CD14-positive monocyte (primary cell): ENCODE measurements at regions not wholly inside any gene's neighbourhood (a gene's known extent, or its start where the extent isn't known, plus 50 kb on each side); places are given as distances from the start of the nearest gene placed in this dataset.

Experiments
- DNase-seq, 3 donors: peaks; one replicate each; pipeline ENCODE4 v3.0.0-alpha.2; 2011 to 2022
- H2AFZ ChIP-seq: 2 replicates; pipeline ENCODE4 v1.6.0; 2012; ENCODE audit warnings: mild to moderate bottlenecking, low read depth, low read length, inconsistent platforms; ENCODE audit not compliant: insufficient read depth, poor library complexity, severe bottlenecking
- H3K27ac ChIP-seq, 2 donors: 1 replicate in 1 of 2; 2 replicates in 1 of 2; pipeline ENCODE4 v1.5.1; 2012 to 2013; ENCODE audit warnings: low read length in 2 of 2, control low read depth in 1 of 2, inconsistent platforms in 1 of 2, low read depth in 1 of 2, mild to moderate bottlenecking in 1 of 2
- H3K27me3 ChIP-seq, 2 donors: one replicate each; pipeline versions ENCODE4 v1.6.0 to v1.6.1; 2011 to 2013; ENCODE audit warnings: low read length in 2 of 2; ENCODE audit not compliant: control insufficient read depth in 2 of 2, insufficient read depth in 2 of 2
- H3K36me3 ChIP-seq, 2 donors: replicated peaks in 1 of 2; 1 replicate in 1 of 2; 2 replicates in 1 of 2; pipeline versions ENCODE4 v1.5.1 to v1.6.1; 2012 to 2013; ENCODE audit warnings: low read length in 2 of 2, control low read depth in 1 of 2, inconsistent platforms in 1 of 2, mild to moderate bottlenecking in 1 of 2; ENCODE audit not compliant: insufficient read depth in 2 of 2, control insufficient read depth in 1 of 2
- H3K4me1 ChIP-seq, 2 donors: 1 replicate in 1 of 2; 2 replicates in 1 of 2; pipeline versions ENCODE4 v1.5.1 to v1.6.1; 2012 to 2013; ENCODE audit warnings: low read length in 2 of 2, control low read depth in 1 of 2, inconsistent platforms in 1 of 2, mild to moderate bottlenecking in 1 of 2, moderate library complexity in 1 of 2; ENCODE audit not compliant: insufficient read depth in 2 of 2, control insufficient read depth in 1 of 2
- H3K4me2 ChIP-seq: replicated peaks from 2 replicates; pipeline ENCODE3; 2012; ENCODE audit warnings: low read length, moderate library complexity, mild to moderate bottlenecking; ENCODE audit not compliant: poor library complexity, severe bottlenecking; ENCODE audit errors: extremely low read depth
- H3K4me3 ChIP-seq, 3 experiments: fragments of 200-600 bp in 1 of 3; sonication (generic) in 1 of 3; replicated peaks in 1 of 3; 1 replicate in 2 of 3; 2 replicates in 1 of 3; pipeline ENCODE4 v1.5.1; 2011 to 2013; ENCODE audit warnings: low read length in 3 of 3, mild to moderate bottlenecking in 3 of 3, control low read depth in 2 of 3, low read depth in 2 of 3, inconsistent platforms in 1 of 3, moderate library complexity in 1 of 3
- H3K79me2 ChIP-seq: 2 replicates; pipeline ENCODE4 v1.6.0; 2012; ENCODE audit warnings: mild to moderate bottlenecking, control low read depth, inconsistent platforms, low read length, moderate library complexity; ENCODE audit not compliant: insufficient read depth
- H3K9ac ChIP-seq: 2 replicates; pipeline ENCODE4 v1.6.0; 2017; ENCODE audit warnings: low read length, mild to moderate bottlenecking; ENCODE audit not compliant: insufficient read depth, poor library complexity, severe bottlenecking
- H3K9me3 ChIP-seq, 2 donors: replicated peaks in 1 of 2; 1 replicate in 1 of 2; 2 replicates in 1 of 2; pipeline versions ENCODE4 v1.5.1 to v1.6.1; 2012 to 2013; ENCODE audit warnings: low read length in 2 of 2, control low read depth in 1 of 2; ENCODE audit not compliant: control insufficient read depth in 1 of 2, insufficient read depth in 1 of 2
- H4K20me1 ChIP-seq: 2 replicates; pipeline ENCODE4 v1.6.0; 2012; ENCODE audit warnings: mild to moderate bottlenecking, low read length, control low read depth, moderate library complexity; ENCODE audit not compliant: insufficient read depth
- H3K27ac Mint-ChIP-seq, 7 donors: one replicate each; pipeline ENCODE4 v1.8.0; 2020; ENCODE audit warnings: mild to moderate bottlenecking in 7 of 7, mixed read lengths in 7 of 7, moderate library complexity in 6 of 7, inconsistent platforms in 2 of 7
- H3K27me3 Mint-ChIP-seq, 3 donors: one replicate each; pipeline ENCODE4 v1.8.0; 2021 to 2022; ENCODE audit warnings: low read depth in 3 of 3, mild to moderate bottlenecking in 3 of 3, mixed read lengths in 3 of 3, moderate library complexity in 3 of 3, inconsistent platforms in 1 of 3
- H3K36me3 Mint-ChIP-seq, 2 donors: one replicate each; pipeline ENCODE4 v1.8.0; 2020; ENCODE audit warnings: mixed read lengths in 2 of 2, inconsistent platforms in 1 of 2, mild to moderate bottlenecking in 1 of 2
- H3K4me1 Mint-ChIP-seq: one replicate; pipeline ENCODE4 v1.8.0; 2020; ENCODE audit warnings: mild to moderate bottlenecking, mixed read lengths
- H3K4me3 Mint-ChIP-seq, 2 donors: one replicate each; pipeline ENCODE4 v1.8.0; 2020; ENCODE audit warnings: mild to moderate bottlenecking in 2 of 2, mixed read lengths in 2 of 2, moderate library complexity in 1 of 2
- H3K9me3 Mint-ChIP-seq, 7 donors: one replicate each; pipeline ENCODE4 v1.8.0; 2020 to 2022; ENCODE audit warnings: mixed read lengths in 7 of 7, mild to moderate bottlenecking in 6 of 7, moderate library complexity in 6 of 7, inconsistent platforms in 2 of 7
- WGBS: methylation state at CpG from one replicate; pipeline ENCODE4 v1.1.5; 2013; ENCODE audit warnings: missing lambda C conversion rate; ENCODE audit not compliant: insufficient coverage; 5-methylcytosine and 5-hydroxymethylcytosine counted together
- intact Hi-C, 2 donors: fragments of 100-400 bp; cut with micrococcal nuclease; formaldehyde crosslinking; loops; one replicate each; pipeline versions ENCODE4 v1.15.0 to v1.15.1; 2023
- TF ChIP-seq, protein P1 (sequence below): fragments of 200-600 bp; IDR thresholded peaks from one replicate; pipeline ENCODE4 v1.8.0; 2022; ENCODE audit warnings: antibody characterized with exemption, mild to moderate bottlenecking

DNA sequence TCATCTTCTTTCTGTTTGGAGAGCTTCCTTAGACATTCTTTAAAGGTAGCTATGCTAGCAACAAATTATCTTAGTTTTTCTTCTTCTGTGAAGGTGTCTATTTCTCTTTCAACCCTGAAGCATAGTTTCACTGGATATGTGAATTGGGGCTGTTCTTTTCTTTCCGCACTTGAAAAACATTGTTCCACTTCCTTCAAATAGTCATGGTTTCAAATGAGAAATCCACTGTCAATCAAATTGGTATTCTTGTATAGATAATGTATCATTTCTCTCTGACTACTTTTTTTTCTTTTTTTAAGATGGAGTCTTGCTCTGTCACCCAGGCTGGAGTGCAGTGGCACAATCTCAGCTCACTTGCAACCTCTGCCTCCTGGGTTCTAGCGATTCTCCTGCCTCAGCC lies 254.0 kb downstream of the ANAPC1 start:
- H3K27ac Mint-ChIP-seq: no peak overlapping the region
- TF ChIP-seq, protein P1, sequence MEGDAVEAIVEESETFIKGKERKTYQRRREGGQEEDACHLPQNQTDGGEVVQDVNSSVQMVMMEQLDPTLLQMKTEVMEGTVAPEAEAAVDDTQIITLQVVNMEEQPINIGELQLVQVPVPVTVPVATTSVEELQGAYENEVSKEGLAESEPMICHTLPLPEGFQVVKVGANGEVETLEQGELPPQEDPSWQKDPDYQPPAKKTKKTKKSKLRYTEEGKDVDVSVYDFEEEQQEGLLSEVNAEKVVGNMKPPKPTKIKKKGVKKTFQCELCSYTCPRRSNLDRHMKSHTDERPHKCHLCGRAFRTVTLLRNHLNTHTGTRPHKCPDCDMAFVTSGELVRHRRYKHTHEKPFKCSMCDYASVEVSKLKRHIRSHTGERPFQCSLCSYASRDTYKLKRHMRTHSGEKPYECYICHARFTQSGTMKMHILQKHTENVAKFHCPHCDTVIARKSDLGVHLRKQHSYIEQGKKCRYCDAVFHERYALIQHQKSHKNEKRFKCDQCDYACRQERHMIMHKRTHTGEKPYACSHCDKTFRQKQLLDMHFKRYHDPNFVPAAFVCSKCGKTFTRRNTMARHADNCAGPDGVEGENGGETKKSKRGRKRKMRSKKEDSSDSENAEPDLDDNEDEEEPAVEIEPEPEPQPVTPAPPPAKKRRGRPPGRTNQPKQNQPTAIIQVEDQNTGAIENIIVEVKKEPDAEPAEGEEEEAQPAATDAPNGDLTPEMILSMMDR: no peak
- no peaks in the 10 kb centered on the region for H3K79me2 ChIP-seq
- peaks cover 19 to 42% (median 31%) of the 10 kb centered on the region in 7 donors for H3K9me3 Mint-ChIP-seq
- peaks cover 44% of the 10 kb centered on the region for H3K4me1 Mint-ChIP-seq
- no peaks in the 10 kb centered on the region for H3K36me3 ChIP-seq
- H4K20me1 ChIP-seq: no peaks in the 10 kb centered on the region
- H3K9ac ChIP-seq: no peak overlapping the region
- no peak overlapping the region for H3K27ac ChIP-seq
- H3K9me3 ChIP-seq: peaks cover 13 to 15% of the 10 kb centered on the region in 2 donors
- no peak overlapping the region for H2AFZ ChIP-seq
- H3K4me3 Mint-ChIP-seq: no peak overlapping the region
- H3K27me3 ChIP-seq: no peaks in the 10 kb centered on the region
- H3K4me2 ChIP-seq: no peak overlapping the region
- H3K4me1 ChIP-seq: peaks cover 43 to 56% of the 10 kb centered on the region in 2 donors
- no CpG with 5 or more reads among the region's 2 CpGs for WGBS
- no peak overlapping the region for H3K4me3 ChIP-seq
- no peak for DNase-seq
- H3K36me3 Mint-ChIP-seq: peaks cover 17 to 19% of the 10 kb centered on the region in 2 donors
- intact Hi-C loops: loop anchor here (5.0 to 10.0 kb wide), 2 partner anchors 65 to 67 kb away; no protein-coding TSS in a partner anchor
- no peaks in the 10 kb centered on the region for H3K27me3 Mint-ChIP-seq

DNA sequence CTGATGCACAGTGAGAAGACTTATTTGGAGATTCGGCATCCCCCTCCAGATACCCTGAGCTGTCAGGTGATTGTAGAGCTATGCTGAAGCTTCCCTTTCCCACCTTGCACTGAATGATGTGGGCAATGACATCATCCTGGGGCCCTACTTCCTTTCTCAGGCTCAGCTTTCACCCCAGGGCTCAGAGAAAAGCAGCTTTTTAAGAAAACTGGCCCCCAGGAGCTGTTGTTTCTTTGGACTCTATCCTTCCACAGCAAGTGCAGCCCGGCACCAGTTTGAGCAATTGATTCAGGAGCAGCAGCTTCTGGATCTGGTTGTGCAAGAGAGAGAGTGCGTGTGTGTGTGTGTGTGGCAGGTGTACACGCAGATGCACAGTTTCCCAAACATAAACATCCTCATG lies 251.3 kb downstream of the ANAPC1 start:
- Mint-ChIP-seq H3K4me3 (peak overlapping the region; percentile 16 to 69), H3K27ac (peak overlapping the region; percentile 85 to 89 (median 87)), H3K9me3 (peaks cover 15 to 34% (median 23%) of the 10 kb centered on the region in 7 donors), H3K27me3 (no peaks in the 10 kb centered on the region), H3K4me1 (peaks cover 26% of the 10 kb centered on the region), H3K36me3 (peaks cover 8 to 12% of the 10 kb centered on the region in 2 donors)
- peaks cover 23 to 33% of the 10 kb centered on the region in 2 donors for H3K4me1 ChIP-seq
- peak overlapping the region; percentile 62 for H2AFZ ChIP-seq
- H3K36me3 ChIP-seq: no peaks in the 10 kb centered on the region
- no peak overlapping the region for H3K4me3 ChIP-seq
- TF ChIP-seq, protein P1: no peak
- H3K79me2 ChIP-seq: no peaks in the 10 kb centered on the region
- peak overlapping the region; percentile 52 for H3K4me2 ChIP-seq
- no peak overlapping the region for H3K9ac ChIP-seq
- H3K27me3 ChIP-seq: no peaks in the 10 kb centered on the region
- 20% methylated on average over 1 of the region's 4 CpGs for WGBS
- H4K20me1 ChIP-seq: no peaks in the 10 kb centered on the region
- peak; percentile 58 to 81 (median 62) for DNase-seq
- H3K9me3 ChIP-seq: peaks cover 7 to 13% of the 10 kb centered on the region in 2 donors
- peak overlapping the region in 1 of 2 donors; percentile 80 for H3K27ac ChIP-seq
- intact Hi-C loops: loop anchor here (1.0 to 10.0 kb wide), 3 partner anchors 10 to 65 kb away; no protein-coding TSS in a partner anchor
